ENCODE measurements at regions not wholly inside any gene's neighbourhood (a gene's known extent, or its start where the extent isn't known, plus 50 kb on each side); places are given as distances from the start of the nearest gene placed in this dataset.

DNA sequence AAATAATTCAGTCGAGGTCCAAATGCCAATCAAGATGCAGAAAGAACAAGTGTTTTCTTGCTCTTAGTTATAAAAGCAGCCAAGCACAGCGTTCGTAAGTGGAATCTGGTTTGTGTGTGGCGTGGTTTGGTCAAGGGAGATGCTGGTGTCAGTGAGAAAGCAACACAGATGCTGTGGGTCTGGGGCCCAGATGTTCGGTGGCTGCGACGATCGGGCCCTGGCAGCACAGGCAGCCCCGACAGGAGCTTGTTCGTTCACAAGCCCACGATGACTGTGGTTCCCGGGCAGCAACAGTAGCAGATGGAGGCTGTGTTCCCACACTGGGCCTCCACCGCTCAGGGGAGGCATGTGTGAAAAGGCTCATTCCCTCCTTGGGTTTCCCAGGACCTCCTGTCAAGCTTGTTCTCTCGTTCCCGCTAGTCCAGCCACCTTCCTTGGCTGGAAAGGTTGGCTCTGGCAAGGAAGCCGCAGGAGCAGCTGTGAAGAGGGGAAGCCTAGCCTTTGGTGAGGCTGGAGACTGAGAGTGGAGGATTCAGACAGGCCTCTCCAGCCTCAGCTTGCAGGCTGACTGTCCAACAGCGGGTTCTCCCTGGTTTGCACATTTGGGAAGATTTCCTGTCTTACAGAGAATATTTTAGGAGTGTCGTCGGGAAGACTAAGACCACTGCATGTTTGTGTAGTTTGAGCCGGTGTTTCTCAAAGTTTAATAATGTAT, 304.7 kb downstream of the QKI start:
- no peak overlapping the region for H3K27ac ChIP-seq
- DNase-seq (ENCODE audit: low read depth, low spot score): no peak

DNA sequence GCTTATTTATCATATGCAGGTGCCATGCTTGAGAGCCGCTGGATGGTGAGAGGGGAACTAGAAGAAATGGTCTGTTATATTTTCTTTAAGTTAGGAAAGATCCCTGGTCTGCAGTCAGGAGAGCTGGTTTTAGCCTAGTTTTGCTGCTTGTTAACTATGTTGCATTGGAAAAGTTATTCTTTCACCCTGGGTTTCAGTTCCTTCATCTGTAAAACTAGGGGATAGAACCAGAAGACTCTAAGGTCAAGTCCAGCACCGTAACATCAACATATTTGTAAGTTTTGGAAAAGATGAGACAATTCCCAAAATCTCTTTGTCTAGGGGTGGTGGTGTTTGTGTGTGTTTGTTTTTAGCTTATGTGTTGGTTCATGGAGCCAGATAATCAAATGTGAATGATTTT, 304.0 kb downstream of the QKI start:
- no peak for DNase-seq (ENCODE audit: low read depth, low spot score)
- H3K27ac ChIP-seq: no peak overlapping the region

DNA sequence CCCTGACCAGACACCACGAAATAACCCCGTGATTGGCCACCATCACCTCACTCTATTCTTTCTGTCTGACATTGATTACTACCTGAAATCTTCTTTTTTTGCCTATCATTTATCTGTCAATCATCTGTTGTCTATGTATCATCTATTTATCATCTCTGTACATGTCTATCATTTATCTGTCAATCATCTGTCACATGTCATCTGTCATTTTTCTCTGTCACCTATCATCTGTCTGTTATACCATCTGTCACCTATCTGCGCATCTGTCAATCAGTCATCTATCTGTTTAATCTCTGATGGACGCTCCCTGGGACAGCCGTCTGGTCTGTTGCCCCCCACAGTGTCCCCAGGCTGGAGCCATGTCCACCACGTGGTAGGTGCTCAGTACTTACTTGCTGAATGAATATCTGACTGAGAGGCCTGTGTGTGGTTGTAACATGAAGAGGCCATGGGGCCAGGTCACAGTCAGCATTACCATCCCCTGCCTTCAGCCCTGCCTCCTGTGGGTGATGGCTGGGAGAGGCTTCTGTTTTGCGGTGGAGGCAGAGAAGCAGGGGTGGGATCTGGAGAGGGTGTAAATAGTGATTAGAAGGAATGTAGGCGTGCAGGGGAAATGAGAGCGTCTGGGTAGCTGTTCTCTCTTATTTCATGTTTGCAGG, 302.7 kb downstream of the QKI start:
- no peak overlapping the region for H3K27ac ChIP-seq
- no peak for DNase-seq (ENCODE audit: low read depth, low spot score)

DNA sequence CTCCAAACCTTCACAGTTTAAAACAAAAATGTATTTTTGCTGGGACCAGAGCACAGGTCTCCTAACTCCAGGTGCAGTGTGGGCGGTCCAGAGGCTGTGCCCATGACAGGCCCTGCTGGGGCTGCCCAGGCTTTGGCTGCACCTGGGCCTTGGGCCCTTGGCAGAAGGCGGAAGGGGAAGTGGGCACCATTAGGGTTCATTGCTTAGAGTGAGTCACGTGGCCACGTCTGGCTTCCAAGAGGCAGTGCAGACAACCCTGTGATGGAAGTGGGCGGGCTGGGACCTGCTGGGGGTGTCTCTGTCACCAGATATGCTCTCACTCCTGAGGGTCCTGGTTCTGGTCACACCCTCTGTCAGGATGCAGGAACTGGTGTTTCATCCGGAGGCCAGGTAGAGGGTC, 302.2 kb downstream of the QKI start:
- DNase-seq (ENCODE audit: low read depth, low spot score): no peak
- no peak overlapping the region for H3K27ac ChIP-seq

DNA sequence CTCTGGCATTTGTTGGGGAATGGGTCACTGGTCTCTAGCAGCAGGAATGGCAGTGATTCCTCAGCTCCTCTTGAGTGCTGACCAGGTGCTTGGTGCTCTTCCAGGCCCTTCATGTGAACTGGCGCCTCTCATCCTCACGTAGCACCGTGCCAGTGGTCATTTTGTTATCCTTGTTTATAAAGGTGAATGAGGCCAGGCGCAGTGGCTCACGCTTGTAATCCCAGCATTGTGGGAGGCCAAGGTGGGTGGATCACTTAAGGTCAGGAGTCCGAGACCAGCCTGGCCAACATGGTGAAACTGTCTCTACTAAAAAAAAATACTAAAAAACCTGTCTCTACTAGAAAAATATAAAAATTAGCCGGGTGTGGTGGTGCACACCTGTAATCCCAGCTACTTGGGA, 301.3 kb downstream of the QKI start:
- DNase-seq (ENCODE audit: low read depth, low spot score): no peak
- no peak overlapping the region for H3K27ac ChIP-seq

DNA sequence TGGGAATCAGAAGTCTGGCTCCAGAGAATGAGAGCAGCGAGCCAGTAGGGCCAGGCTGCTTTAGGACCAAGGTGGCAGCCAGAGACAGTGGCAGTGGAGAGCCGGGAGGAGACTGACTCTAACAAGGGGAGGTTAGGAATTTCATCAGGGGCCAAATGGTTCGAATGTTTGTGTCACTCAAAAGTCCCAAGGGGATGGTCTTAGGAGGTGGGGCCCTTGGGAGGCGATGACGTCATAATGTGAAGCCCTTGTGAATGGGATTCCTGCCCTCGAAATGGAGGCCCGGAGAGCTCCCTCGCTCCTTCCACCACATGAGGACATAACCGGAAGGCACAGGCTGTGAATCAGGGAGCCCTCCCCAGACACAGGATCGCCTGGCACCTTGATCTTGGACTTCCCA, 299.7 kb downstream of the QKI start:
- no peak overlapping the region for H3K27ac ChIP-seq
- no peak for DNase-seq (ENCODE audit: low read depth, low spot score)

DNA sequence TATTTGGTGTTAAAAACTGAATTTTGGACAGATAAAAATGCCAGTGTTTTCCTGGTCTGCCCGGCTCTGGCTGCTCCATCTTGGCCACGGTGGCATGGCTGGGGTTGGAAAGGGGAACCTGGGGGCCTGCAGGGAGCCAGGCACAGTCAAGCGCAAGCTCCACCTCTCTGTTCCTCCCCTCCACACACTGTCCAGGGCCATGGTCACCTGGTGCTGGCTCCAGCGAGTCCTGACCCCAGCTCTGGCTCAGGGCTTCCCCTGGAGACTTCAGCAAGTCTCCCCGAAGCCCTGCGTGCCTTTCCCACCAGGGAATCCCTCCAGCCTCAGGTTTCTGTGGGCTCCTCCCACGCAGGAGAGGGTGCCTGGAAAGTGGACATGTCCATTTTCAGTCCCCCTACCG, 298.5 kb downstream of the QKI start:
- H3K27ac ChIP-seq: no peak overlapping the region

DNA sequence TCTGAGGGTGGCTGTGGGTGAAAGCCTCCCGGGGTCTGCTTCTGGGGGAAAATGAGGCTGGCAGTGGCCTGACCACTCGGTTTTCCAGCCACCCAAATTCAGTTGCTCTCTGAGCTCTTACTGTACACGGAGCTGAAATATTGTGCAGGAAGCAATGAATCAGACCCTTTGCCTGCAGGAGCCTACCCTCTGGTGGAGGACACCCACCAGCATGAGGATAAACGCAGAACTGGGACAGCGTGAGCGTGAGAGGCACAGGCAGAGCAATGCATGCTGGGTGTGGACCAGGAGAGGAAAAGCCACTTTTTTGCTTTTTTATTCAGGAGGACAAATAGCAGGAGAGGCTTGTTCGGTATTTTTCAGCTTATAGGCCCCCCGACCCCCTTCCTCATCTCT, 298.0 kb downstream of the QKI start:
- no peak for DNase-seq (ENCODE audit: low read depth, low spot score)
- no peak overlapping the region for H3K27ac ChIP-seq

More for the DNA sequence above, 298.5 kb downstream of the QKI start:
- no peak for DNase-seq (ENCODE audit: low read depth, low spot score)

DNA sequence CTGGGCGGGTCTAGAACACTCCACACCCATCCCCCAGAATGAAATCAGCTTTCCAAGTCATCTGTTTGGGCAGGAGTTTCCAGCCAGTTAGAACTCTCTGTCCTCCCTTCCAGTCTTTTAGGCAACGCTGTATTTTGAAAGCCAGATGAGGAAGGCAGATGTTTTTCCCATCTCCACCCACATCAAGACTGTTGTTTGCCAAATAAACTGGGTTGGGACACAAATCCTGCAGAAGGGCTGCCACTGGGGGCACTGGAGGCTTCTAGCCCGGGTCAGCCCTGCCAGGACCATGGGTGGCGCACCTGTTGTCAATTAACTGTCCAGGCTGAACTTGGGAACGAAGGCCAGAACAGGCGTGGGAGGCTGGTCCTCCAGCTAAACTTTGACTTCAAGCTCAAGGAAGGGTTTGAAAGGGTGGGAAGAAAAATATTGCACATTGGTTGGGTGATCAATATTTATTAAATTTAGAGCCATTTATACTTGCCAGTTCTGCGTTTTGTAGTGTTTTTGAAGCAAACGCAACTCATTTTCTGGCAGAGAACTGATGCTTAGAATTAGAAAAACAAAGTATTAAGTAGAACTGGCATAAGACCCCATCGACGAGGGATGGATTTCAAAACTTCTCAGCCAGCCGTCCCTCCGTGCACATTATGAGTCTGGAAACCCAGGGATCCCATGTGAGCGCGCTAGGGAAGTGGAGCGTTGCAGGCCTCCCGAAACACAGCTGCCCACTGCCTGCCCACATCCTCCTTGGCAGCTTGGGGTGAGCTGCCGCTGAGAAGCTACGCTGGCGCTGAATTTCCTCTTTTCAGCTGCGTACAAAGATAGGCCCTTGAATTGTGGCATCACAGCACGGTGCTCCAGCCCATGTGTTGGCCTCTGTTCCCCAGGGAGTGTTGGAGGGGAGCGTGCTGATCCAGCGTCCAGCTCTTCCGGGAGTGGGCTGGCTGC, 297.4 kb downstream of the QKI start:
- H3K27ac ChIP-seq: no peak overlapping the region
- no peak for DNase-seq (ENCODE audit: low read depth, low spot score)

DNA sequence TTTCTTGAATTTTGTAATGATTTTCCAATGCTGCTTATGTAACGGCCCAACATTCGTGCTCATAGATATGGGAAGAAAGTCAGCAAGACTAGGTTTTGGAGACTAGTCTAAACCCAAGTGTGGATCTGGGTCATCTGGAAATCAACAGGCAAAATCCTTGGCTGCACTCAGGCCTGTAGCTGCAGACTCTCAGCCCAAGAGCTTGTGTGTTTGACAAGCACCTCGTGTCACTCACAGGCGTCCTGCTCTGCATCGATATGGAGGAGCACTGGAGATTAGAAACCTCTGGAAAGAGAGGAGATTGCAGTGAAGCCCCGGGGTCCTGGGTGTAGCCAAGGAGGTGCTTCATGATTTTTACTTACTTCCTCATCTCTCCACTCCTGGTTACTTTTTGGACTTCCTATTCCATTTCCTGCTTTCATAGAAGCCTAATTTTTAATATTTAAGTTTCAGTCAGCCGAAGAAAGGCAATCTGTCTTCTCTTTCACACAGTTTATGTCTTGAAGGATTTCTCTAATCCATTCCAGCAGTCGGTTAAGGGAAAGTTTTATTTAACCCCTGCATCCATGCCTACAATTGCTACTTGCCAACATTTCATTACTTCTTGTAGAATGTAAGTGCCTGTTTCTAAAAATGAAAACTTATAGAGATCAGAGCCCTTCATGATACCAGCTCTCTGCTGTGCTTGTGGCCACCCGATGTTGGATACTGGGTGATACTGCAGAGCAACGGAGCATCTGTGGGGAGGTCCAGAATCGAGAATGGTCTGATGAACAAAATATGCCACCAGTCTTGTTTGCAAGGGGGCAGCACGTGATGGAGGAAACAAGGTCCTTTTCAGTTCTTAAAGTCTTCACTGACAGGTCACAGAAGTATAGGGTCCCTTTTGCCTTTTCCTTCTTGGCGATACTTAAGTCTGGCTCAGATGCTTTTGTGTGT, 296.3 kb downstream of the QKI start:
- DNase-seq (ENCODE audit: low read depth, low spot score): no peak
- no peak overlapping the region for H3K27ac ChIP-seq

DNA sequence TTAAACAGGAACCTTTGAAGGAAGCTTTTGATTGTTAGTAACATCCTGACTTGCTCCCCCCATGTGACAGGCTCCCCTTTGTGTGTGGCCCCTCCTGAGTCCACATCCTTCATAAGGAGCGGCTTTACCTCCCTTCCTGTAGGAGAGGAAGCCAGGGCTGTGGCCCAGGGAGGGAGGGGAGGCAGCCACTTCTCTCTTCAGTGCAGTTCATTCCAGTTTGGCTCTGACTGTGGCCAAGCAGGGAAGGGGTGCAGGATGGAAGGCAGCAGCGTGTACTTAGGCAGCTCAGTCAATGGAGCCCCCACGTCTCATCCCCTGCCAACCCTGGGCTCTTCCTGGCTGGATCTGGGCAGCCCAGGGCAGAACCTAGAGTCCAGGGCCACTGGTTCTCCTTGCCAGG, 295.2 kb downstream of the QKI start:
- no peak for DNase-seq (ENCODE audit: low read depth, low spot score)
- no peak overlapping the region for H3K27ac ChIP-seq

DNA sequence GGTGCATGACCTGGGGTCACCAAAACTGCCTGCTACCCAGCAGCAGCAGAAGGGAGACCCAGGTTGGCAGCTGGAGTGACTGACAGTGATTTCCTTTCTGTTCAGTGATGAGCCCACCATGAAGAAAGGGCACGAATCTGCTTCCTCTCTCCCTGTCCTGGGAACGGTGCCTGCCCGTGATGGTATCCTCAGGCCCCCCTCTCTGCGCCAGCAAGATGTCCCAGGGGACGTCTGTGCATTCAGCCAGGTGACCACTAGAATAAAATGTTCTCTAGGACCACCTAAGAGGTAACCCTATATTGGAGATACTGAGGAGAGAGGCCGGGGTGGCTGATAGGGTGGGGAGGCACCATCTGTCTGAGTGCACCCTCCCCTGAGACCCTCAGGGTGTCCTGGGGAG, 294.7 kb downstream of the QKI start:
- no peak overlapping the region for H3K27ac ChIP-seq
- DNase-seq (ENCODE audit: low read depth, low spot score): no peak

DNA sequence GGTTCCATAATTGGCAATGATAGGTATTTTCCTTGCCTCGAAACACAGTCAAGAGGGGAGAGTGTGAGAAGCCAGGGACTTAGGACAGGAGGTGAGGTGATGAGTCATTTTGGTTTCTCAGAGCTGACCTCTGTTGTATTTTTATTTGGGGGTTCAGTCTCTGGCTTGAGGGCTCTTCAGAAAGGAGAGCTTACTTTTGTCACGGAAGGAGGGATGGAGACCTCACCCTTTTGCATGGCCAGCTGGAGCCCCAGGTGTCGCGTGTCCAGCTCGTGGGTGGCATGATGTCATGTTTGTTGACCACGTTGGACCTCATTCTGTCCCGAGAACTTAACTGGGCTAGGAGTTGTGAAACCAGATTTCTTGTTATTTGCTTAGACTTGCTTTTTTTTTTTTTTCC, 293.9 kb downstream of the QKI start:
- DNase-seq (ENCODE audit: low read depth, low spot score): no peak
- H3K27ac ChIP-seq: no peak overlapping the region

DNA sequence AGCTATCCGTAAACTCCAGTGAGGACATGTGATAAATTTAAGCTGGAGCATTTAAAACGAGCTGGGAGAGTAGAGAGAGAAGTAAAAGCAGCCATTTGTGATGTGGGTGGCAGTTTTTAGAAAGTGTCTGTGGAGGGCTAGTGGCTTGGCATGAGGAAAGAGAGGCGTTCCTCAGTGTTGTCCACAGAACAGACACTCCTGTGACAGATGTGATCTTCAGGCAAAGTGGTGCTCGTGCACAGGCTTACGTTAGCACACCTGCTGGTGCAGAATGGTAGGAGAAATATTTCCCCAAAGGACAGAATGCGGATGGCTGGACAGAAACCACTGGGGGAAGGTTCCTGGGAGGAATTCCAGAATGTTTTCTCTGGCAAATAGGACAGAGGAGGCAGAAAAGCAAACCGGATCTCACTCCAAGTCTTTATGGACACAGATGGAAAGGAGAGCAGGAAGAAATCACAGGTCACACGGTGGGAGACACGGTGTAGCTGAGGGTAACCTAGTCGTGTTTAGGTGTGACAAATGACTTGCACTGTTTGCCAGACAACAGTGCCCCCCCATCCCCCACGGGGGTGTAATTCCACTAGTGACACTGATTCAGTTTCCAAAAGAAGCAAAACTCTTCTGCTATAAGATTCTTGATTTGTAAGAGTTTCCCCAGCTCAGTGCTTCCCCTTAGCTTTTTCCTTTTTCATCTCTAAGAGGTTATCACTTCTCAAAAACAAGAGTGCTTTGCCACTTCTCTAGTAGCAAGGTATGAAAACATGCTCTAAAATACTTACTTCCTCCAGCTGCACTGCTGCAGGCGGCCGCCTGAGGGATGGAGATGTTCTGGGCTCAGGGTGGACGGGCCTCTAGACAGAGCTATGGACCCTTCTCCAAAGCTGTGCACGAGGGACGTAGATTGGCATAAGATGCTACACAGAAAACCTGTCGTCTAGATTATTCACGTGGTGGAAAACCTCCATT, 293.2 kb downstream of the QKI start:
- H3K27ac ChIP-seq: no peak overlapping the region
- DNase-seq (ENCODE audit: low read depth, low spot score): no peak

DNA sequence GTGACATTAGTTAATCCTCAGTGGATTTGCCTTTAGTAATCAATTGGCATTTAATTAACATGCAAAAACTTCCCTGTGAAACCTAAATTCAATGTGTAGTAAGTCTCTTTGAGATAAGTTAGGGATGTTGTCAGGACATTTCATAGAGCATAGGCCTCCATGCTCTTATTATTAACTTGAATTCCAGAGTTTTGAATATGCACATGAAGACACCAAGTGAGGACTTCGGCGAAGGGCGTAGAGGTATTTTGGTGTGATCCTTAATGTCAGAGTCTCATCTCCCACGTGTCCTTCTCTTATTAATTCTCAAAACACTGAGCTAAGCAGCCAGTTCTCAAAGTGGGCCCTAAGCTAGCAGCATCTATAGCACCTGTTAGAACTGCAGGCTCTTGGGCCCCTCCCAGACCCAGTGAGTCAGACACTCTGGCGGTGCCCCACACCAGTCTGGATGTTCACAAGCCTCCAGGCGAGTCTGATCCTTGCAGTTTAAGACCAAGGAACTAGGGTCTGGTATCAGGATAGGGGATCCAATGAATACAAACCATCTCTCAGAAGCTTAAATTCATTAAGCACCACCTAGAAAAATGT, 292.1 kb downstream of the QKI start:
- H3K27ac ChIP-seq: no peak overlapping the region
- no peak for DNase-seq (ENCODE audit: low read depth, low spot score)

DNA sequence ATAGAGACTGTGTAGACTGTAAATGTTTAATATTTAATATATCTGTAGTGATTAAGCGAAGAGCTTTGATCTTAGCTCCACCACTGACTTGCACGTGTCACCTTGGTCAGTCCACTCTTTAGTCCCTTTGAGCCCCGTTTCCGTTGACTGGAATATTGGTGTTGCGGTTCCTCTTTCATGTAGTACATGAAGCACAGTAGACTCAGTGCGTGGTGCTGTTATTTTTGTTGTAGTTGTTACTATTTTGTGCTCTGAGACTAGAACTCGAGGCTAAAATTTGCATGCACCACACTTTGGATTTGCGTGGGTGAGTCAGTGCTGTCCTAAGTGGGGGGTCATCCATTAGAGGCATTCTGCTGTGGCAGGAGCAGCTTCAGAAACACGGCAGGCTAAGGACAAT, 291.4 kb downstream of the QKI start:
- no peak overlapping the region for H3K27ac ChIP-seq
- DNase-seq (ENCODE audit: low read depth, low spot score): no peak

DNA sequence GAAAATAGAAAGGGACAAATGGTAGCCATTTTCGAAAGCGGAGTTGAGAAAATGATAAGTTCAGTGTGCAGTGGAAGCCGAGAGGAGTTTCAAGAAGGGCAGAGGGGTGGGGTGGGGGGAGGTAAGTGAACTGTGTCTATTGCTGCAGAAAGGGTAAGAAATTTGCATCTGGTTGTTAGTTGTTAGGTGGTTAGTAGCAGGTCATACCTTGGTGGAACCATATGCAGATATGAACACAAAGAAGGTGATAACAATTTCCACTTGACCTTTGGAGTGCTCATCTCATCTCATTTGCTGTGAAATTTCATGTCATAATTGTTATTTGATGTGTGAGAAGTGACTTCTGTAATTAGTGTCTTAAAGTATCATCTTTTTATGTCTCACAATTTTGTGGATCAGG, 288.2 kb downstream of the QKI start:
- no peak for DNase-seq (ENCODE audit: low read depth, low spot score)
- no peak overlapping the region for H3K27ac ChIP-seq

DNA sequence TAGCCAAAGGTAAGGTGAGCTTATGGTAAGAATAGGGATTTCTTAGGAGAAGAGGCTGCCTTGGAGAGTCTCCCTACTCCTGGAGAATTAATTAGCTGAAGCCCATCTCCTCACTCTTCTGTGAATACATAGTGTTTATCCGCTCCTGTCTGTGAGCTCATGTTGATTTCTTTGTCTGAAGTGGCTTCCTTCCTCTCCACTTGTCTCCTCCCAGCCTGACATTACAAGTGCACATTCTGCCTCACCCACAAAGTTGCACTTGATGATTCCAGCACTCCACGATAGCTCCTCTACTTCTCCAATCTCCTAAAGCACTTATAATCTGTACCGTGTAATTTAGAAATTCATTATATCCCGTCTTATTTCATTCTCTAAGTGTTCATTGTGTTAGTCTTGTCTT, 287.2 kb downstream of the QKI start:
- no peak overlapping the region for H3K27ac ChIP-seq
- no peak for DNase-seq (ENCODE audit: low read depth, low spot score)

DNA sequence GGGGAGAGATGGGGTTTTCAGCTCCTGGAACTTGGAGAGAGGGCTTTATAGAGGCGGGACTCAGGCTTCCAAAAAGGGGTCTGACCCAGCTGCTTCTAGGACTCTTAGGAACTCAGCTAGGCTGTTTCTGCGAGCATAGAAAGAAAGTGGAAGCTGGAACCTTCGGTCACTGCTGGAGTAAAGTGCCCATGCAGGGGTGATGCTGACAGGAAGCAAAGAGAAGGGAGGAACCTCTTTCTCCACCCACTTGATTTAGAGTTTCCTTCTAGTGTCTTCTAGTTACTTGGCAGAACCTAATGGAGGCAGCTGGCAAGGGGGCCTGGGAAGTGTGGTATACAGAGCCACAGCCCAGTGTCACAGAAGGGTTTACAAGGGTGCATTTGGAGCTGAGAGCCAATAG, 283.6 kb downstream of the QKI start:
- DNase-seq (ENCODE audit: low read depth, low spot score): no peak
- H3K27ac ChIP-seq: no peak overlapping the region

Measured in epithelial cell of prostate (primary cell).